ENCODE measurements at regions not wholly inside any gene's neighbourhood (a gene's known extent, or its start where the extent isn't known, plus 50 kb on each side); places are given as distances from the start of the nearest gene placed in this dataset.

DNA sequence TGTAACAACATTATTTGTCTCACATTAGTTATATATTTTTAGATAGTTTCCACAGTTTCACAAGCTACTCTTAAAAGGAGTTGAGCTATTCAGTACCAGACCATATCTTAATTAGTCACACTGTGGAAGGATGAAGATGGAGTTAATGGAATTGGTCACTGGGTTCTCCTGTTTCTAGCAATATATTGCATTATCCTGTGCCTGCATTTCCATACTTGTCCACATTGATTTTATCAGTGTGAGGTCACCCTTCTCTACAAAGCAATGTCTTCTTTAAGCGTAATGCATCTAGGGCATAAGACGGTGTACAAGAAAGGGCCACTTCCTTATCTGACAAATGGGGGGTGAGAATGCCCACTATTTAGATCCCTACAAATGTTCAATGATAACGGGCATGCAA is 216.8 kb upstream of the TANK start:
- Histone ChIP-seq H3K4me3 (no peak overlapping the region), H3K4me1 (no peaks in the 10 kb centered on the region), H3K36me3 (no peaks in the 10 kb centered on the region), H3K27me3 (no peaks in the 10 kb centered on the region), H3K9me3 (no peaks in the 10 kb centered on the region), H3K27ac (no peak overlapping the region)
- DNase-seq = no peak
- TF ChIP-seq, protein P1, sequence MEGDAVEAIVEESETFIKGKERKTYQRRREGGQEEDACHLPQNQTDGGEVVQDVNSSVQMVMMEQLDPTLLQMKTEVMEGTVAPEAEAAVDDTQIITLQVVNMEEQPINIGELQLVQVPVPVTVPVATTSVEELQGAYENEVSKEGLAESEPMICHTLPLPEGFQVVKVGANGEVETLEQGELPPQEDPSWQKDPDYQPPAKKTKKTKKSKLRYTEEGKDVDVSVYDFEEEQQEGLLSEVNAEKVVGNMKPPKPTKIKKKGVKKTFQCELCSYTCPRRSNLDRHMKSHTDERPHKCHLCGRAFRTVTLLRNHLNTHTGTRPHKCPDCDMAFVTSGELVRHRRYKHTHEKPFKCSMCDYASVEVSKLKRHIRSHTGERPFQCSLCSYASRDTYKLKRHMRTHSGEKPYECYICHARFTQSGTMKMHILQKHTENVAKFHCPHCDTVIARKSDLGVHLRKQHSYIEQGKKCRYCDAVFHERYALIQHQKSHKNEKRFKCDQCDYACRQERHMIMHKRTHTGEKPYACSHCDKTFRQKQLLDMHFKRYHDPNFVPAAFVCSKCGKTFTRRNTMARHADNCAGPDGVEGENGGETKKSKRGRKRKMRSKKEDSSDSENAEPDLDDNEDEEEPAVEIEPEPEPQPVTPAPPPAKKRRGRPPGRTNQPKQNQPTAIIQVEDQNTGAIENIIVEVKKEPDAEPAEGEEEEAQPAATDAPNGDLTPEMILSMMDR (IDR thresholded peaks at IDR 0.05) = no peak
- no peak for TF ChIP-seq POLR2A (IDR thresholded peaks at IDR 0.05)

DNA sequence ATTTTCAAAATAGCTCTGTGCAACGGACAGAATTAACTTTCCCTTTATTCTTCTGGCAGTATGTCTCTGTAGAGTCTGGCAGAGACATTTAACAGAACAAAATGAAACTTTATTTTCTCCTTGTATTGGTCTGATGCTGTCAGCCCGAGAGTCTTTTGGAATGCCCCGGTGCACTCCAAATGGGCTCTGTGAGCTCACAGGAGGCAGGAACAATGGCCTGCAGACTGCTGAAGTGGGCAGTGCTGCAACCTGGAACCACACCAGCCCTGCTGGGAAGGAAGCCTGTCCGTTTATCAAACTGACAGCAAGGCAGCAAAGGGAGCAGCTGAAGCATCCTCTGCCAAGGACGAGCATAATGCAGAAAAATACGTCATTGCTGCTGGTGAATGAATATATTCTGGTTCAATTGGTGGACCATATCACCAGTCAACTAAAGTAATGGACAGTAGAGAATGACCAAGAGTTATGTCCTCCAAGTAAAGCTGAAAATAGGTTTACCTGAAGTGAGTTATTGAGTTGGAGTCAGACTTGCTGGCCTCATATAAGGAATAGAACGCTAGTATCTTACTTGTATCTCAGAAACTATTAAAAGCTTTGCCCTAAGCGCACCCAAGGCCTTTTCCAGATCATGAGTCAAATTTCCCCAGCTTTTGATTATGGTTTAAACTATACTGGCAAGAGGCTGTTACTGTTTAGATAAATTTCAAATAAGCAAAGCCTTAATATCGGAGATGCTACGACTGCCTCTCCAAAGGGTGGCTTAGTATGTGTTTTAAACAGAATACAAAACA is 207.6 kb upstream of the TANK start:
- Histone ChIP-seq H3K9me3 (no peaks in the 10 kb centered on the region), H3K4me1 (no peaks in the 10 kb centered on the region), H3K36me3 (no peaks in the 10 kb centered on the region), H3K27ac (peak overlapping the region in 2 of 4 donors; percentile 0 to 58), H3K4me3 (no peak overlapping the region), H3K27me3 (no peaks in the 10 kb centered on the region)
- no peak for TF ChIP-seq POLR2A (IDR thresholded peaks at IDR 0.05)
- TF ChIP-seq, protein P1 (IDR thresholded peaks at IDR 0.05) = no peak
- no peak for DNase-seq

DNA sequence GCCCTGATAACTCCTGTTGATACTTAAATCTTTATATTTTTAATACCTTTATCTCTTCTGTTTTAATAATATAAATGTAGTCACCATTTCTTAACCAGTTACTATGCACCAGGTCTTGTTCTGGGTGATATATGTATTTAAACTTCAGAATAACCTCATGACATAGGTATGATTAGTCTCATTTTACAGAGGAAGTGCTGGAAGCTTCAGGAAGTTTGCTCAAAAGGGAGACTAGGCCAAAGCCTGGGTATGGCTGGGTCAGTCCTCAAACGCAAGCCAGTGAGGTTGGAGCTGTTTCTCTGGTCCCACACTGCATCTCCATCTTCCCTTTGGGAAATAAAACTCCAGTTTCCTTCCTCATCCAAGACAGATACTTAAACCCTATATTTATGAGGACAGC is 204.7 kb upstream of the TANK start:
- no peak for DNase-seq
- TF ChIP-seq POLR2A (IDR thresholded peaks at IDR 0.05) = no peak
- TF ChIP-seq, protein P1 (IDR thresholded peaks at IDR 0.05) = no peak
- Histone ChIP-seq H3K9me3 (no peaks in the 10 kb centered on the region), H3K27ac (no peak overlapping the region), H3K4me1 (no peaks in the 10 kb centered on the region), H3K27me3 (no peaks in the 10 kb centered on the region), H3K36me3 (no peaks in the 10 kb centered on the region), H3K4me3 (no peak overlapping the region)

DNA sequence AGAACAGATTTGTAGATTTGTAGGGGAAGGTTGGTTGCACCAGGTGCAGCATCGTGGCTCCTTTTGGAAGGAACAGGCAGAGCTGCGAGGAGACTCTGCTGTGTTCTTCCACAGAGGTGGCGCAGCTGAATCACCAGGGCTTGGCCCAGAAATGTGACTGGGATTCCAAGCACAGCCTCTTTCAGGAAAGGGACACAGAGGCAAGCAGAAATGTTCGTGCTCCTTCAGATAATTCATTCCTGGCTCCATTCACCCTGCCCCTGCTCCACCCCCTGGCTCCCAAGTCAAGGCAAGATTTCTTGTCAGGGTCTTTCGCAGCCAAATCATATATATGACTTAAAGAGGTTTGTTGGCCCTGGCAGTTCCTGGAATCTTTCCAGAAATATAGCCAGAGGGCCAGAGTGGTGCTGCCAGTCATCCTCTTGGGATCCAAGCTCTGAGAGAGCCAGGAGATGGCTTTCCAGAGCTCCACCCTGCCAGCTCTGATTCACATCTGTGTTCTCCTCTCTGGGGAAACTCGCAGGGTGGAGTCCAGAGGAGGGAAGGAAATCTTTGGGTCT is 203.9 kb upstream of the TANK start:
- Histone ChIP-seq H3K4me1 (no peaks in the 10 kb centered on the region), H3K9me3 (no peaks in the 10 kb centered on the region), H3K27ac (no peak overlapping the region), H3K4me3 (no peak overlapping the region), H3K36me3 (no peaks in the 10 kb centered on the region), H3K27me3 (no peaks in the 10 kb centered on the region)
- DNase-seq = no peak
- TF ChIP-seq, protein P1 (IDR thresholded peaks at IDR 0.05) = no peak
- no peak for TF ChIP-seq POLR2A (IDR thresholded peaks at IDR 0.05)

DNA sequence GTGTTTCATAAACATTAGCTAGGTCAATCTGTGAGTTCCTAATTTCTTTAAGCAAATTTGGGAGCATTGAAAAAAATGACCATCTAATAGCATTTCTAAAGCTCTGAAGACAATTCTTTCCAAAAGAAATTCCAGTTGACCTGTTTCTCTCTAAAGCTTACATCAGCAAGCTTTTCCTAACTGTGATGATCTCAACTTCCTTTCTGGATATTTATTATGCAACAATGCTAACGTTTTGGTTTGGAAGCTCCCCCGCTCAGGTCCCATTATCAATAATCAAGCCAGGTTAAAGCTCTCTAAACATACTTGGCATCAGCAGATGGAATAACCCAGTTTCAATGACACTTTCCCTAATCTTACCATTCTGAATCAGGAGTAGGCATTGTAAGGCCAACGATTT is 196.3 kb upstream of the TANK start:
- Histone ChIP-seq H3K27ac (no peak overlapping the region), H3K27me3 (no peaks in the 10 kb centered on the region), H3K4me3 (no peak overlapping the region), H3K4me1 (no peaks in the 10 kb centered on the region), H3K36me3 (no peaks in the 10 kb centered on the region), H3K9me3 (no peaks in the 10 kb centered on the region)
- no peak for TF ChIP-seq POLR2A (IDR thresholded peaks at IDR 0.05)
- TF ChIP-seq, protein P1 (IDR thresholded peaks at IDR 0.05) = no peak
- no peak for DNase-seq

All from Peyer's patch (tissue), 4 donors.